NCI-H1048 (cell line): ENCODE measurements at regions not wholly inside any gene's neighbourhood (a gene's known extent, or its start where the extent isn't known, plus 50 kb on each side); places are given as distances from the start of the nearest gene placed in this dataset.

Source experiments
- DNase-seq: peaks from one replicate; lab custom pipeline; 2025; lab: John Stamatoyannopoulos, UW

DNA sequence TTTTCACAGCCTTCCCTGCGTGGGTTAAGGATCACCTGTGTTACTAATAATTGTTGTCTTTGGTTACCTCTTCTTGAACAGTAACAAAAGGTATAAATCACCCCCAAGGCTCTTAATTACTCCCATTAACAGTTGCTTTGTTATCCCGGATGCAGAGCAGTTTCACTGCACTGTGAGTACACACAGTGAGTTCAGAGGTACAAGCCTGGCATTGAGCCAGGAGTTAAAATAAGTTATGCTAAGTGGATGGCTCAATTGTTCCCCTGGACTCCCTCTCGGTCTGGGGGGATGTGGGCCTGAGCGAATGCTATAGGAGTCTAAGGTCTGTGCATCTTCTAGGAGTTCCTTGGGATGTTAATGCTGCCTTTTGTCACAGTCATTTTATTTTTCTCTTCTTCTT, 258.3 kb downstream of the ATG4C start:
- peak; percentile 11 for DNase-seq

DNA sequence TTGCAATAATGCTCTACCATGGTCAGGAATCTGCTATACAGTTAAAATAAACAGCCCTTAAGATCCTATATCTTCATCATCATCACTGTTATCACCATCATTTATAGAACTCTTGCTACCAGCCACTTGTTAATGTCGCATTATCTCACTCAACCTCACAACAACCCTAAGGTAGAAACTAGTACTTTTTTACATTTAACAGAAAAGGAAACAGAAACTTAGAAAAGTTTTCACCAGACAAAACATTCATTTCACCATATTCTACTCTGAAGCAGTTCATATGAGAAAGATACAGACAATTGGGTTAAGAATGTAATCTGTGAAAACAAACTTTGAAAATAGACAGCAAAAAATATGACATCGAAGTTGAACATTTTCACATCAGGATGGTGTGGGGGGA, 262.6 kb downstream of the ATG4C start:
- no peak for DNase-seq

GRCh38 chr1:63049135-63049534, 265.2 kb downstream of the ATG4C start:
- DNase-seq, result no peak

DNA sequence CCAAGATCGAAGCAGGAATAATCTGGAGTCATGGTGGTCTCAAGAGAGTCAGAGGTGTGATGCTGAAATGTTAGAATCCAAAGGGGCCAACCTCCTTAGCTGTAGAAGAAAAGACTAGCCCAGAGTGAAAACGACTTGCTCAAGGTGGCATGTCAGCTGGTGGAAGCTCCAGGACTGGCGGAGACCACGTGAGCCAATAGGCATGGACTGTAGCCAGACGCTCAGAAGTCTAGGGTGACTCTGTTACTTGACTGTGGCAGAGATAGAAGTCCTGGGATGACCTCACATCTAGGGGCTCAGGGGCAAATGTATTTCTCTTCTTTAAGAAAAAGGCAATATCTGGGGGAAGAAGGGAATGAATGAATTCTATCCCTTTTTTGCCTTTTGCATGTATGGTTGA, 267.4 kb downstream of the ATG4C start:
- no peak for DNase-seq

DNA sequence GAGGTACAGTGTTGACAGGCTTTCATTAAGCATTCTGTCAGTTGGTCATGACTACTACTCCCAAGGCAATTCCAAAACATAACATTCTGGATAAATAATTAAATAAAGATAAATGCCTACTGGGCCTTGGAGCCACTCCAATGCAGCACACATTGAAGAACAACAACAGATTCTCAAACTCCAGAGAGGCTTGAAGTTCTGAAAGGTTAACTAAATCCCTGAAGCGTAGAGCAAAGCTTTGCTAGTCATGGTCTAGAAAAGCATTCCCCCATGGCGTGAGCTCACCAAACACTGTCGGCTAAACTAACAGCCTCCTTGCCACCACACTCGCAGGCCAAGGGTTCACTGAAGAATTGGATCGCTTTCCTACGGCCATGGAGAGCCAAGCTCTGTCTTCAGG, 268.0 kb downstream of the ATG4C start:
- DNase-seq, result no peak

- DNase-seq, result no peak
Observed at GRCh38 chr1:63054184-63054583, 268.2 kb upstream of the FOXD3 start.

GRCh38 chr1:63063367-63063766, 259.0 kb upstream of the FOXD3 start:
- no peak for DNase-seq

GRCh38 chr1:63064135-63064534, 258.2 kb upstream of the FOXD3 start:
- DNase-seq, result no peak

GRCh38 chr1:63068626-63069025, 253.7 kb upstream of the FOXD3 start:
- DNase-seq, result no peak

DNA sequence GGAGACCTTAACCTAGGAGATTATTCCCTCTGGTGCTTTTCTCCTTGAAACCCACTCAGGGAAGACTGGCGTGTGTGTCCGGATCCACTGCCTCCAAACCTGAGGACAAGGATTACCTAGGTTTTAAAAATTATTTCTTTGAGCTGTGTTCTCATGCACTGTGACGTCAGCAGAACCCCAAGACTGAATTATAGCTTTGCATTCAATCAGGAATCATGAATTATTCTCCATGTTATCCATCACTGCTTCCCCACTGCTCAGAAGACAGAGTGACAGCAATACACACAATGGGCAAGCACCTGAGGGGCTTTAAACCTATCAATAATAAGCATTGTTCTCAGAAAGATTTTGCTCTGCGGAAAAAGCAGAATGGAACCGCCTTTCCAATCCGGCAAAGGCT, 253.2 kb upstream of the FOXD3 start:
- no peak for DNase-seq

DNA sequence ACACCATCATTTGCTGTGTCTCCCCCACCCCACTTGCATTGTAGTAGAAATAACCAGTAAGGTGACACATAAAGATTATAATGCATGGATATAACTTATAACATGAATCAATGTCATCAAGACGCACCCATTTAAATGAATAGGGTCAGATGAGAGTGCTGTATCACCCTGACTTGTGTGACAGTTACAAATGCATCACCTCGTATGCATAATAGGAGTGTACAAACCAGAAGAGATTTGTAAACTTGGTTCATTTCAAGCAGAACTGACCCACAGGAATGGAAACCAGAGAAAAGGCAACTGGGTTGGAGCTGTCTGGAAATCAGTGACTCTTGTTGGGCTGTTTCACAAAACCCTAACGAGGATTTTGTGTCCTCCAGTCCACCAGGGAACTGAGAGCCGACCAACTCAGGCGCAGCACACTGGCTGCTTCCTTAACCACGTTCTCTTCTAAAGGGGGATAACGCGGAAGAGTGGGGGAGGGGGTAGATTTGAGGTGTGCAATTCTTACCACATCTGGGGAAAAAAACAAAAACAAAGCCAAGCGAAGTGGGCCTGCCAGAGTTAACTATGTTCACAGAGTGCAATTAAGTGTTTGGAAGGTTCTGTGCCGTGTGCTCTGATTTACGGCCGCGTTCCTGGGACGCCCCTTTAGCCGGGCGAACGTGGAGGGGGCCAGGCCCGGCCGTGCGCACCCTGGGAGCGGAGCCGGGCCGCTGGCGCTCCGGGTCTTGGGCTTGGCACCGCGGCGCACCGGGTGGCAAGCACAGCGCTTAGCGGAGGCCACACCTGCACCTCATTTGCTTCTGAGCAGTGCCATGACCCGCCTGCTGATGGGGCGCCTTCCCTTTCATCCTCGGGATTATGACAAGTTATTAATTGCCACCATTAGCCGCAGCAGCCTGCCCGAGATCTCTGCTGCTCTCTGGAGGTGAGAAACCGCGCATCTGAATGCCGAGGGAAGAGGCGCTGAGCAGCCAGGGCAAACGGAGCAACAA, 248.8 kb upstream of the FOXD3 start:
- DNase-seq, result no peak

DNA sequence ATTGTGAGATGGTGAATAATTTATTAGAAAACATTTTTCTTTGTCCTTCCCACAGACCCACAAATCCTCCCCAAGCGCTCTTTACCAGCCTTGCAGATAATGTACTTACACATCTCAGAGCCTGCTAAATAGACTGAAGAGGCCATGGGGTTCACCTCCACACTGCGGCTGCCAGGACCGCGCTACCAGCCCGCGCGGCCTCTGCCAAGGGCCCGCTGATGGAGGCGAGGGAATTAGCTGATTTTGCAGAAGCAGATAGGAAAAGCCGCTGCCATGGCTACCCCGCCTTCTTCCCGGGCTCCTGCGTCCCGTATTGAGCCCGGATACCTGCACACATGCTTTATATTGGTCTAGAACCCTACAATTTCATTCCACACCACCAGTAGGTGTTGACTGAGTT, 248.0 kb upstream of the FOXD3 start:
- no peak for DNase-seq

GRCh38 chr1:63082766-63083165, 239.6 kb upstream of the FOXD3 start:
- DNase-seq, result no peak

- no peak for DNase-seq
Observed at GRCh38 chr1:63087966-63088365, 234.4 kb upstream of the FOXD3 start.

DNA sequence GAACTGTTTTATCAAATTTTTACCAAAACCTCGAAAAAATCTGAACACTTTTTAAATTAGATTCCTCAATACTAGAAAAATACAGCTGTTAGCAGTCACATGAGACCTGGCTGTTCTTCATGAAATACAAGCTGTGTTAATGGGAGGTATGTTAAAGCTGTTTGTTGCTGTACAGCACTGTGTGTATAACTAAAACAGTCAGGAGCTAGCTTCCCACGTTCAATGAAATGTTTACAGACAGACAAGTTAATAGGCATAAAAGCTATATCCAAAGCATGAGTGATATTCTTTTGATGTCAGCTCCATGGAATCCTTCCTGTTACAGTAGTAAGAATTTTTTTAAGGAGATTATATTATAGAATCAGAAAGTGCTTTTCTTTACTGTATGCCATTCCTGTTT, 223.2 kb upstream of the FOXD3 start:
- DNase-seq, result no peak

GRCh38 chr1:63101336-63101735, 221.0 kb upstream of the FOXD3 start:
- no peak for DNase-seq

DNA sequence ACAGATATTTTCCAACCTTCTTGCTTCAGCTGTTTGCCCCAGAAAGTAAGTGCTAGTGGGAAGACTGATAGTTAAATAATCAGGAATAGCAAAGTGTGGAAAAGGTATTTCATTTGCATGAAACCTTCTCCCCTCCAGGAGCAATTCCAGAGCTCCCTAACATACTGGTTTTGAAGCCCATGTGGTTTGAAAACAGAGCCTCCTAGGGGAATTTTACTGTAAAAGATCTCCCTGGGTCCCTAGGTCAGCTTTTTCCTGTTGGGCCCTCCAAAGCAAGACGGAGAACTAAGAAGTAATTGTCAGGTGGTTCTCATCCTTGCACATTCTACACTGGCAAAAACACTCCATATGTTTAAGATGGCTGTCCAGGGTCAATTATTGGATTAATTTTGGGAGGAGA, 218.7 kb upstream of the FOXD3 start:
- DNase-seq, result no peak

DNA sequence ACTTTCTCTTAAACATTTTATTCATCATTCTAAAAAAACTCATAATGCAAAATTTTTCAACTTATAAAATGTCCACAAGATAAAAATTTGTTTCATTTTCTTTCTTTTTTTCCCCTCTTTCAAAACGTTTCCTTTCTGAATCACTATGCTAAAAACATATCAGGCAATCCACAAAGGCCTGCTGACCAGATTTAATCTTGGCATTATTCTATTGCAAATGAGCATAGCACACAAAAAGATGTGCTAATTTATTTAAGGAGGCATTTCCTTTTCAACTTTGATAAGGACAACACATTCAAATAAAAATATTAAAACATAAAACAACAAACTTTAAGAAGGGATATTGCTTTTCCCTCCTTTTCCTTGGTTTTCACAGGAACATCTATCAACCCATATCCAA, 215.3 kb upstream of the FOXD3 start:
- DNase-seq, result no peak

- DNase-seq, result no peak
Observed at GRCh38 chr1:63108206-63108605, 214.2 kb upstream of the FOXD3 start.

DNA sequence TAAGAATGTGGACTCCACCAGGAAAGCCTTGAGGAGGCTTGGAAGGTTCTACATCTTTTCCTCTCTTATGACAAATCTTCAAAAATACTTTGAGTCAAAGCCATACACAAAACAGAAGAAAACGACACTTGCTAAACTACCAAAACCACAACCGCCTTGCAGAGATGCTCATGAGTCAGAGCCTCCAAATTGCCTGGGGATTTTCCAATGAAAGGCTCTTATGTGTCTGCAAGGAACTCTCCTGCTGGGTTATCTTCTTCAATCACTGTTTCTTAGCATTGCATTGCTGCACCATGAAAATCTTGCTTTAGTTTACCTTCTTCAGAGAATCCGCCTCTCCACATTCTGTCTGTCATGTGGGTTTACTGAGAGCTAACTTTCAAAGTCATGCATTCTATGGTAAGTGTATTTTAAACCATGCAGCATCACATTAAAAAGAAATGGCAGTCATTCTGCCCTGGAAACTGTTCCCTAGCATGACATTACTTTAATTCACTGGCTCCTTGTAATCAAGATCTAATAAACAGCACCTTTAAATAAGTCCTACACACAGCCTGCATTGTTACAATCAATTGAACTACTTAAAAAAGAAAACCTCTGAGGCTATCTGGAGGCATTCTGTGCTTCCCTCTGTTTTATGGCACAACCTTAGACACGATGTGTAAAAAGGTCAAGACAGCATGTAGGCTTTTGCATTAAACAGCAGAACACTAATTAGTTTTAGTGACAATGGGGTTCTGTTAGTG, 210.0 kb upstream of the FOXD3 start:
- no peak for DNase-seq

GRCh38 chr1:63115527-63115926, 206.8 kb upstream of the FOXD3 start:
- no peak for DNase-seq

GRCh38 chr1:63116016-63116415, 206.4 kb upstream of the FOXD3 start:
- no peak for DNase-seq

DNA sequence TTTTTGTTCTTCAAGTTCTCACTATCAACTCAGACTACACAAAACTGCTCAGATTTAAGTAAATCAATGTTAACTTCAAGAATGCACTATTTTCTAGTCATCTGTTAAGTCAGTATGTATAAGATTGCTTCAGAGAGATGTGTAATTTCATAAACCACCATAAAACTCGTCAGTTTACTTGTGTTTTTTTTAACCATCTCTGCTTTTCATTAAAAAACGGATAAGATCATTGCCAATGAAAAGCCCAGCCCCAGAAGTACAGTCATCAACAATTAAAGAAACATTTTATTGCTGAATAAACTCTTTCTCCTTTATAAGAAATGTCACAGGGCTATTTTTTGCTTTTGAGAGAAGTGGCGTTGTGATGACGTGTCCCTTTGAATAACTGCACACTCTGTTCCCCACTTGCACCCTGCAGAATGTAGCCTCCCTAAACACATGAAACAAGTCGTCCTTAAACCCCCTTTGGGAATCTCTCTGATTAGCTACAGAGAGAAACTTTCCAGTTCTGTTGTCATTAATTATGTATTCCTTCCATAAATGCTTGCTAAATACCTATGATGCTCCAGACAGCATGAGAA, 202.7 kb upstream of the FOXD3 start:
- DNase-seq, result no peak
